GM23248 (cell line): ENCODE measurements at regions not wholly inside any gene's neighbourhood (a gene's known extent, or its start where the extent isn't known, plus 50 kb on each side); places are given as distances from the start of the nearest gene placed in this dataset.

ENCODE experiments used
- EZH2 ChIP-seq: fragments of 200-600 bp; sonication (generic); IDR thresholded peaks from 2 replicates; pipeline ENCODE4 v1.6.1; 2018; ENCODE audit warnings: antibody characterized with exemption, mild to moderate bottlenecking; ENCODE audit not compliant: insufficient read depth, poor library complexity, severe bottlenecking
- EZH2phosphoT487 ChIP-seq: fragments of 200-600 bp; sonication (generic); IDR thresholded peaks from 2 replicates; pipeline ENCODE4 v1.6.1; 2018; ENCODE audit warnings: antibody characterized with exemption, moderate library complexity, mild to moderate bottlenecking, low read depth; ENCODE audit not compliant: insufficient read depth

DNA sequence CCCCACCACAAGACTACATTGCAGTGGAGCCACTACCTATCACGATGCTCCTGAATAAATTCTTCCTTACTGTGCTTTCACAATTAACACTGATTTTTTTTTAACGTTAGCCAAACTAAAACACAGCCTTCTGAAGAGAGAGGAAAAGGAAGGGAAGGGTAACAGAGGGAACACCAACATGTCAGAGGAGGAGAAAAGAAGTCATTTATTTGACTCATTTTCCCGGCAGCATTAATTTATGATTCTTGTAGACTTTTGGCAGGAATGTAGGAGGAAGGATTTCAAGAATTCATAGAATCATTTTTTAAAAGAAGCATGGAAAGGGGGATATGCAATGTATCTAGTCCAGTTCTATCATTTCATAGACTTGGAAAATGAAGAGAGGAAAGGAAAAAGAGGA, 74.3 kb upstream of the IQCM start:
- no peak for TF ChIP-seq EZH2phosphoT487
- no peak for TF ChIP-seq EZH2
